Suppressor macrophage treated with lipopolysaccharide for 1 hour (primary cell): ENCODE measurements at regions not wholly inside any gene's neighbourhood (a gene's known extent, or its start where the extent isn't known, plus 50 kb on each side); places are given as distances from the start of the nearest gene placed in this dataset.
"Not testable (repeated sequence)": the region's sequence is repeated elsewhere in the genome, so short reads cannot be mapped to it uniquely, and the experiment has no call there.

Experiments
- DNase-seq, 3 donors: peaks; one replicate each; pipeline ENCODE4 v3.0.0-alpha.2; 2020 to 2022

GRCh38 chr10:61040399-61041016, 96.5 kb upstream of the RHOBTB1 start:
- DNase-seq, result no peak

- DNase-seq, result no peak
Observed at GRCh38 chr10:61039868-61040267, 95.9 kb upstream of the RHOBTB1 start.

- DNase-seq, result not testable (repeated sequence)
Observed at GRCh38 chr10:61037261-61037830, 93.4 kb upstream of the RHOBTB1 start.

GRCh38 chr10:61036148-61036547, 92.2 kb upstream of the RHOBTB1 start:
- DNase-seq, result not testable (repeated sequence)

GRCh38 chr10:61031341-61031740, 87.4 kb upstream of the RHOBTB1 start:
- DNase-seq, result no peak

- DNase-seq, result no peak
Observed at GRCh38 chr10:61029411-61029810, 85.4 kb upstream of the RHOBTB1 start.

- DNase-seq, result no peak
Observed at GRCh38 chr10:61028861-61029361, 84.9 kb upstream of the RHOBTB1 start.

GRCh38 chr10:61024856-61025201, 80.8 kb upstream of the RHOBTB1 start:
- DNase-seq, result peak in 2 of 3 donors; percentile 12 to 14

- no peak for DNase-seq
Observed at GRCh38 chr10:61024151-61024855, 80.3 kb upstream of the RHOBTB1 start.

GRCh38 chr10:61023053-61023452, 79.1 kb upstream of the RHOBTB1 start:
- no peak for DNase-seq

GRCh38 chr10:61021926-61022325, 77.9 kb upstream of the RHOBTB1 start:
- DNase-seq, result no peak

GRCh38 chr10:61020420-61021158, 76.6 kb upstream of the RHOBTB1 start:
- no peak for DNase-seq

- DNase-seq, result no peak
Observed at GRCh38 chr10:61018146-61018545, 74.2 kb upstream of the RHOBTB1 start.

GRCh38 chr10:61016630-61017029, 72.6 kb upstream of the RHOBTB1 start:
- DNase-seq, result no peak

- no peak for DNase-seq
Observed at GRCh38 chr10:61016007-61016406, 72.0 kb upstream of the RHOBTB1 start.

- DNase-seq, result no peak
Observed at GRCh38 chr10:61010863-61011262, 66.9 kb upstream of the RHOBTB1 start.

GRCh38 chr10:61003069-61003468, 59.1 kb upstream of the RHOBTB1 start:
- not testable (repeated sequence) for DNase-seq

GRCh38 chr10:61001731-61002122, 57.7 kb upstream of the RHOBTB1 start:
- DNase-seq, result no peak

GRCh38 chr10:61000769-61001730, 57.1 kb upstream of the RHOBTB1 start:
- peak in 1 of 3 donors; percentile 7 for DNase-seq

- no peak for DNase-seq
Observed at GRCh38 chr10:60998932-60999331, 54.9 kb upstream of the RHOBTB1 start.

- no peak for DNase-seq
Observed at GRCh38 chr10:60994128-60994527, 50.1 kb upstream of the RHOBTB1 start.
